ENCODE measurements at regions not wholly inside any gene's neighbourhood (a gene's known extent, or its start where the extent isn't known, plus 50 kb on each side); places are given as distances from the start of the nearest gene placed in this dataset.
"Not testable (repeated sequence)": the region's sequence is repeated elsewhere in the genome, so short reads cannot be mapped to it uniquely, and the experiment has no call there.

DNA sequence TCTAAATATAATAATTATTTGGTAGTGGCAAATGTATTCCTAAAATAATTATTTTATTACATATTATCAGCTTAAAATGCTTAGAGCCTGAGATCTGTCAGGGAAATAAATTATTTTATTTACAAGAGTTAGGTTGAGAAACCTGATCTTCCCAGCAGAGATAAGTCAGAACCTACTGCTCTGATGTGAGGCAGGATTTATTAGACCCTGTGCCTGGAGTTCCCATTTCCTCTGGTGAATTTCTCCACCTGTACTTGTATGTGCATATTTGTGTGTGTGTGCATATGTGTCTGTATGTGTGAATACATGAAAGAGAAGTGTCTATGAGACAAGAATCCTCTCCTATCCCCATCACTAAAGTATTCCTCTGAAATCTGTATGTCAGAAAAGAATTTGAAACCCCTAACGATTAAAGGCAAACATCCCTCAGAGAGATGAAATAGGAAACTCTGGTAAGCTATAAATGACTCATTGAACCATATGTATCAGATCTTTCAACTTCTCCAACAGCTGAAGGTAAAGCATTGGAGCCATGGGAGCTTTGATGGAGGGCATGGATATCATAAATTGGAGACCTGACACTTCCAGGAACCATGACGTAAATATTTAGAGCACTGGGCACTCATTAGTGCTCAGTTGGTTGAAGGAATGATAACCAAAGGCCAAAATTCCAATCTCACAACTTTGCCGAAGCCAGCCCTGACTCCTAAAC is 190.9 kb downstream of the XPNPEP1 start:
- no peak overlapping the region for H3K27ac Mint-ChIP-seq (ENCODE audit: unreplicated experiment)

DNA sequence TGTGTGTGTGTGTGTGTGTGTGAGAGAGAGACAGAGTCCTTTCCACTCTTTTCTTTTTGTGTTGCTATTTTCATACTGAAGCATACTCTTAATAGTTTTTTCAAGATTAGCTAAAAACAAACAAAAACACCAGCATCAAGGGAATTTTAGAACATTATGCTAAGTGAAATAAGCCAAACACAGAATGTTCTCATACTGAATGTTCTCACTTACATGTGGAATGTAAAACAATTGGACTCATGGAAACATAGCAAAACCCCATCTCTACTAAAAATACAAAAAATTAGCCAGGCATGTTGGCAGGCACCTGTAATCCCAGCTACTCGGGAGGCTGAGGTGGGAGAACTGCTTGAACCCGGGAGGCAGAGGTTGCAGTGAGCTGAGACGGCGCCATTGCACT is 193.4 kb downstream of the XPNPEP1 start:
- H3K9me3 Mint-ChIP-seq; H3K27me3 Mint-ChIP-seq (ENCODE audit: low read depth); DNase-seq (ENCODE audit: low read depth, low spot score); H3K4me1 Mint-ChIP-seq; H3K27ac Mint-ChIP-seq (ENCODE audit: unreplicated experiment); H3K4me3 Mint-ChIP-seq; H3K36me3 Mint-ChIP-seq (ENCODE audit: low read depth): not testable (repeated sequence)

More for the DNA sequence above, 190.9 kb downstream of the XPNPEP1 start:
- TF ChIP-seq CTCF (conservative IDR thresholded peaks at IDR 0.05): no peak
- Mint-ChIP-seq H3K27me3 (ENCODE audit: low read depth) (no peaks in the 10 kb centered on the region), H3K9me3 (no peaks in the 10 kb centered on the region), H3K4me1 (peaks cover 3% of the 10 kb centered on the region), H3K4me3 (no peak overlapping the region), H3K36me3 (ENCODE audit: low read depth) (no peaks in the 10 kb centered on the region)
- DNase-seq (ENCODE audit: low read depth, low spot score): no peak

DNA sequence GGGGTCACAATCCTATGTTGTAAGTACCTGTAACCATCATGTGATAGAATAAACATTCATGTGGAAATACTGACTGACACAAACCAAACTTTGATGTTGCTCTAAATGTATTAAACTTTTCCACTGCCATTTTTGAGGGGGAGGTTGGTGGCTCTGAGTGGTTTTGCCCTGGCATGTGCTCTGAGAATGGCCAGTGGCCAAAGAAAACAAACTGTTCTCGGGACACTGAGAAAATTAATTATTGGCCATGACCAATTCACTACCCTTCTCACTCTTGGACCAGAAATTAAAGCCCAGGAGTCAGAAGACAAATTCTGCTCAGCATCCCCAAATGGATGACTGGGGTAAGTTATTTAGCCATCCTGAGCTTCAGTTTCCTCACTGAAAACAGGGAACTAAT is 195.9 kb downstream of the XPNPEP1 start:
- no peaks in the 10 kb centered on the region for H3K9me3 Mint-ChIP-seq
- H3K36me3 Mint-ChIP-seq (ENCODE audit: low read depth): no peaks in the 10 kb centered on the region
- TF ChIP-seq CTCF (conservative IDR thresholded peaks at IDR 0.05): no peak
- no peak for DNase-seq (ENCODE audit: low read depth, low spot score)
- H3K4me1 Mint-ChIP-seq: peaks cover 4% of the 10 kb centered on the region
- no peak overlapping the region for H3K27ac Mint-ChIP-seq (ENCODE audit: unreplicated experiment)
- H3K4me3 Mint-ChIP-seq: no peak overlapping the region
- H3K27me3 Mint-ChIP-seq (ENCODE audit: low read depth): no peaks in the 10 kb centered on the region

DNA sequence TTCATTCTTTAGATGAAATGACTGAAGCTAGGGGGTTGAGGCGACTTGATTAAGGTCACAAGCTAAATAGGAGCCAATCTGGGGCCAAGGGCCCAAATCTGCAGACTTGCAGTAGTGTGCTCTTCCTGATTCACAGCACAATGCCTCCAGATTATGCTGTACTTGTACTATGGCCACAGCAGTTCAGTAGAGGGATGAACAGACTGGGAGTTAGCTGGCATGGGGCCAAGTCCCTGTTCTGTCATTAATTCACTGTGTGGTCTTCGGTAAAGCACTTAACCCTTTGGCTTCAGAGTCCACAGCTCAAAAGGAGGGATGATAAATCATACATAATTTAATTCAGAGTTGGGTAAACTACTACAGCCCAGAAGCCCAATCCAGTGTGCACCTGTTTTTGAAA is 196.8 kb downstream of the XPNPEP1 start:
- no peak for TF ChIP-seq CTCF (conservative IDR thresholded peaks at IDR 0.05)
- Mint-ChIP-seq H3K4me1 (peaks cover 11% of the 10 kb centered on the region), H3K9me3 (no peaks in the 10 kb centered on the region), H3K27ac (ENCODE audit: unreplicated experiment) (no peak overlapping the region), H3K4me3 (no peak overlapping the region), H3K27me3 (ENCODE audit: low read depth) (no peaks in the 10 kb centered on the region), H3K36me3 (ENCODE audit: low read depth) (no peaks in the 10 kb centered on the region)
- no peak for DNase-seq (ENCODE audit: low read depth, low spot score)

GRCh38 chr10:109723305-109723704 is 200.0 kb downstream of the XPNPEP1 start:
- Mint-ChIP-seq H3K36me3 (ENCODE audit: low read depth) (no peaks in the 10 kb centered on the region), H3K9me3 (peaks cover 3% of the 10 kb centered on the region), H3K4me3 (no peak overlapping the region), H3K4me1 (peaks cover 17% of the 10 kb centered on the region), H3K27ac (ENCODE audit: unreplicated experiment) (no peak overlapping the region), H3K27me3 (ENCODE audit: low read depth) (no peaks in the 10 kb centered on the region)
- no peak for DNase-seq (ENCODE audit: low read depth, low spot score)
- no peak for TF ChIP-seq CTCF (conservative IDR thresholded peaks at IDR 0.05)

- Mint-ChIP-seq H3K4me1 (peaks cover 16% of the 10 kb centered on the region), H3K4me3 (no peak overlapping the region), H3K27ac (ENCODE audit: unreplicated experiment) (peak overlapping the region; percentile 12), H3K36me3 (ENCODE audit: low read depth) (no peaks in the 10 kb centered on the region), H3K9me3 (peaks cover 3% of the 10 kb centered on the region), H3K27me3 (ENCODE audit: low read depth) (no peaks in the 10 kb centered on the region)
- DNase-seq (ENCODE audit: low read depth, low spot score): no peak
- no peak for TF ChIP-seq CTCF (conservative IDR thresholded peaks at IDR 0.05)
These were observed 201.8 kb downstream of the XPNPEP1 start for GRCh38 chr10:109721453-109722064.

All from neural crest cell (in vitro differentiated cells).